SIG-M5 treated with dmso at 0.1 percent for 504 hours (cell line): ENCODE measurements at regions not wholly inside any gene's neighbourhood (a gene's known extent, or its start where the extent isn't known, plus 50 kb on each side); places are given as distances from the start of the nearest gene placed in this dataset.

Experiments used
- DNase-seq: peaks from one replicate; lab custom pipeline; 2025; ENCODE audit not compliant: unreplicated experiment; lab: John Stamatoyannopoulos, UW

GRCh38 chrX:114332766-114333165 lies 251.1 kb upstream of the HTR2C start:
- DNase-seq = no peak

DNA sequence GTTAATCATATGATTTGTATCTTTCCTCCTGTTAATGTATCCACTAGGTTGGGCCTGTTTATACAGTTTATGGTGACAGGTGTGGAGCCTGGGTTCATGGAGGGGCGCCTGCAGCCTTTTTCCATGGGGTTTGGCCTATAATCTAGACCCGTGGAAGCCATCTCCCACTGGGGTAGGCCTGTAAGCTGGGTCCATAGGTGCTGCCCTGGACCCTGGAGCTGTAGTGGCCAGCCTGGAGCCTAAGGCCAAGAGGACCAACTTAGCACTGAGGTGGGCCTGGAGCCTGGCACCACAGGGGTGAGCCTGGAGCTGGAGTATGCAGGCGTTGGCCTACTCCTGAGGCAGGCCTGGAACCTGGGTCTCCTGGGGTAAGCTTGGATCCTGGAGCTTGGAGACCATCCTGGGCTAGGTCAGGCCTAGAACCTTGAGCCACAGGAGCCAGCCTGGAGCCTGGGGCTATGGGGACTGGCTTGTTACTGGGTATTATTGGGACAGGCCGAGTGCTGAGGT lies 249.4 kb upstream of the HTR2C start:
- no peak for DNase-seq

DNA sequence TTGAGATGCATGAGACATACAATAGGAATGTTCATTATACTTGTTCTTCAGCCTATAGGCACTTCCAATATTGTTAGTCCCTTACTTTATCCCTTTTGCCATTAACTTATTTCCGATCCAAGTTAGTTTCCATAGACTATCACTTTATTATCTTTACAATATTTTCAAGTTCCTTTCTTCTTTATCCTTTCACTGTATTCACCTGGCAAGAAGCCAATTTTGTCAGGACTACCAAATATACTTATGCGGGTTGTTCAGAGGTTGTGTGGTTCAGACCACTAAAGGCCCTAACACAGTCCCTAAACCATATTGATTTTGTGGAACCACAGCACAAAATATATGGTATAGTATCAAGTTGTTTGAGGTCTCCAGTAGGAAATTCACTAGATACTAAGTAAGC lies 245.0 kb upstream of the HTR2C start:
- DNase-seq = no peak

DNA sequence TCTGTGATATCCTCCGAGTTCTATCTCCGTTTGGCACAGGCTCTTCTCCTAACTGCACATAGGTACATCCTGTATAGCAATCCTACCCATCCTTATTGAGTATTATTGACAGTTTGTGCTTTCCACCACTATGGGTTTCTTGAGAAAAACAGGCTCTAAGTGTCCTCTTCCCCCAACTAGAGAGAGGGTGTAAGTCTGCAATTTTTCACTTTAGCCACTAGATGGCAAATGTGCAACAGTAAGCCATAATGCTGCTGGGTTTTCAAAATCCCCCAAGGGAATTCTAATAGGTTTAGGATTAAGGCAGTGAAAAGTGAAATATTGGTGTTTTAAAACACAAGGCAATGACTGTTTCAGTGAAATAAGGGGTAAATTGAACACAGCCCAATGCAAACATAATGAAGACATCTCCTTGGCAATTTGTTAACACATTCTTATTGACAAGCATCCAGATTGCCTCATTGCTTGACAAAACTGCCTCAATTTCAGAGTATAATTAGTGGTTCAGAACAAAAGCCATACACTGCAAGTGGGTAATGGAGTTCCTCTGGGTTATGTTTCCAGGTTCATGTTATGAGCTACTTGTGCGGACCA lies 239.0 kb upstream of the HTR2C start:
- DNase-seq = peak; percentile 28

DNA sequence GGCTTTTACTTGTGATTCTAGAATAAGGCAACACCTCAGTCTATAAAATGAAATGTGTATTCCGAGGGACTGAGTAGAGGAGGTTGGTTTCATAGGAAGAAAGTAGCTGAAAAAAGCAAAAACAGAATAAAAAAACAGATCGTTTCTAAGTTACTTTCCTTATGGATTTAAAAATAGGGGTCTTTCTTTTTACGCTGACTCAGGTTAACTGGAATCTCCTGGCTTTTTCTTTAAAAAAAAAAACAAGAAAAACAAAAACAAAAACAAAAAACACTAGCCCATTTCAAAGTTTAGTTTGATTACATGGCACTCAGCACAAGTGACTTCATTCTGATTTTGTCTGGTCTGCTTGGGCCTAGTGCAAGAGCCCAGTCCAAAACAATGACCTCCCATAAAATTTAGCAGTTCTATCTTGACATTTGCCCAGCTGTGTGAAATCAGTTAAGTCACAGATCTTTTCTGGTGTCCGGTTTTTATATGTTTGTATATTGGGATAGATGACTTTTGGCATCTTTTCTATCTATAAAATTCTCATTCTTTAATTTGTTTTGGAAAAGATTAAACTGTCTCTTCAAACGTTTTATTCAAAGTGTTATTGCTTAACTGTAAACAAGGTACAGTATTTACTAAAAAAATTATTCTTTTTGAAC lies 222.7 kb upstream of the HTR2C start:
- DNase-seq = no peak

DNA sequence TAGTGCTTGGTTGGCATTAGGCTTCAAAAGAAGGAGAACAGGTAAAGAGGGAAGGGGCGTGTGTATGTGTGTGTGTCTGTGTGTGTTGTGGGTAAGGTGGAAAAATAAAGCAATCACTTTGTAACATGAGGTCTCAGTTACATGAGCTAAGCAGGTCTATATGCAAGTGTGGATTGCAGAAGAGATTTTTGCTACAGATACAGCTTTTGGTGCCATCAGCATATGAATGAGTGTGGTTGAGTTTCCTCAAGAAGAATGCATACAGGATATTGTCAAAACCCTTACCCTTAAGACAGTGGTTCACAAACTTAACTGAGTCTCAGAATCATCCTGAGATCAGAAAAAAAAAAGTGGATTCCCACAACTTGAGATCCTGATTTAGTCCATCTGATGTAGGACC lies 220.5 kb upstream of the HTR2C start:
- no peak for DNase-seq

GRCh38 chrX:114365065-114365834 lies 218.6 kb upstream of the HTR2C start:
- no peak for DNase-seq

DNA sequence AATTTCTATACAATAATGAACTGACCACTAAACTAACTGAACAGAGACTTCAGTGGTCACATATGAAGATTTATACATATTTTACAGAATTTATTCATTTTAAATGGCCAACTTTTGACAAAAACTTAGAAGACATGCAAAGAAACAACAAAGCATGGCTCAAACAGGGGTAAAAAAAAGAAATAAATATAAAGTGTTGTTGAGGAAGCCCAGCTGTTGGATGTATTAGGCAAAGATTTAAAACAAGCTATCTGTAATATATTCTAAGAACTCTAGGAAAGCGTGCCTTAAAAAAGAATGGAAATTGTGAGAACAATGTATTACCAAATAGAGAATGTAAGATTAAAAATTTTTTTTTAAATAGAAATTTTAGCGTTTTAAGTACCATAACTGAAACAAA lies 210.9 kb upstream of the HTR2C start:
- no peak for DNase-seq

DNA sequence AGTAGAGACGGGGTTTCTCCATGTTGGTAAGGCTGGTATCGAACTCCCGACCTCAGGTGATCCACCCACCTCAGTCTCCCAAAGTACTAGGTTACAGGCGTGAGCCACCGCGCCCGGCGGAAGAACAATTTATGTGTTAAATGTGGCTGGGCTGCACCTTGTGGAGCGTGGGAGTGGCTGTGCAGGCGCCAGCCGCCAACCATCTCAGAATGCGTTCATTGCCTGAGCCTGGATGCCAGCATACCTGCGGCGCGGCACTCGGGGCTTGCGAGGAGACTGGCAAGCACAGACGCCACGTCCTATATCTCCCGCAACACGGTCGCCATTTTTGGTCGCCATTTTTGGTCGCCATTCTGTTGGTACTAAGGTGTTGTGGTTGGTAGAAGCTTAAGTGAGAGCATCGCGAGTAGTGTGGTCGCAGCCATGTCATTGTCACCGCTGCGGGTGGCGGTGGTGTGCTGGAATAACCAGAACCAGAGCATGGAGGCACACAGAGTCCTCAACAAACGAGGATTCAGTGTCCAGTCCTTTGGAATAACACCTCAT lies 193.6 kb upstream of the HTR2C start:
- no peak for DNase-seq
